GM23338 (cell line): ENCODE measurements at regions not wholly inside any gene's neighbourhood (a gene's known extent, or its start where the extent isn't known, plus 50 kb on each side); places are given as distances from the start of the nearest gene placed in this dataset.

ENCODE experiments used
- ZNF114 ChIP-seq: fragments of 250-450 bp; sonication (Bioruptor Pico); IDR thresholded peaks from 2 replicates; pipeline ENCODE4 v1.5.0; 2020; ENCODE audit warnings: mild to moderate bottlenecking, moderate library complexity
- TF ChIP-seq, protein P1 (sequence below), 2 experiments: fragments of 200-600 bp in 1 of 2; sonication (generic) in 1 of 2; conservative IDR thresholded peaks; 2 replicates each; pipeline versions ENCODE4 v1.5.1 to v1.6.1; 2016 to 2017; ENCODE audit warnings: antibody characterized with exemption in 2 of 2, low read depth in 2 of 2, mild to moderate bottlenecking in 2 of 2, moderate library complexity in 1 of 2

GRCh38 chr14:22381408-22381760 lies 207.6 kb downstream of the DAD1 start:
- TF ChIP-seq, protein P1, sequence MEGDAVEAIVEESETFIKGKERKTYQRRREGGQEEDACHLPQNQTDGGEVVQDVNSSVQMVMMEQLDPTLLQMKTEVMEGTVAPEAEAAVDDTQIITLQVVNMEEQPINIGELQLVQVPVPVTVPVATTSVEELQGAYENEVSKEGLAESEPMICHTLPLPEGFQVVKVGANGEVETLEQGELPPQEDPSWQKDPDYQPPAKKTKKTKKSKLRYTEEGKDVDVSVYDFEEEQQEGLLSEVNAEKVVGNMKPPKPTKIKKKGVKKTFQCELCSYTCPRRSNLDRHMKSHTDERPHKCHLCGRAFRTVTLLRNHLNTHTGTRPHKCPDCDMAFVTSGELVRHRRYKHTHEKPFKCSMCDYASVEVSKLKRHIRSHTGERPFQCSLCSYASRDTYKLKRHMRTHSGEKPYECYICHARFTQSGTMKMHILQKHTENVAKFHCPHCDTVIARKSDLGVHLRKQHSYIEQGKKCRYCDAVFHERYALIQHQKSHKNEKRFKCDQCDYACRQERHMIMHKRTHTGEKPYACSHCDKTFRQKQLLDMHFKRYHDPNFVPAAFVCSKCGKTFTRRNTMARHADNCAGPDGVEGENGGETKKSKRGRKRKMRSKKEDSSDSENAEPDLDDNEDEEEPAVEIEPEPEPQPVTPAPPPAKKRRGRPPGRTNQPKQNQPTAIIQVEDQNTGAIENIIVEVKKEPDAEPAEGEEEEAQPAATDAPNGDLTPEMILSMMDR (conservative IDR thresholded peaks at IDR 0.05; ENCODE audit: low read depth in 2 of 2): no peak
- no peak for TF ChIP-seq ZNF114 (CRISPR knock-in tag)
